Dendritic cell treated with granulocyte-macrophage colony-stimulating factor and Interleukin-4, amounts not matched to agents 40 ng/mL and 50 ng/mL, for 4 days (primary cell): ENCODE measurements at regions not wholly inside any gene's neighbourhood (a gene's known extent, or its start where the extent isn't known, plus 50 kb on each side); places are given as distances from the start of the nearest gene placed in this dataset.
A peak's percentile ranks its signal among the peaks of the same experiment; 100 is the strongest.
"Not testable (repeated sequence)": the region's sequence is repeated elsewhere in the genome, so short reads cannot be mapped to it uniquely, and the experiment has no call there.

Source experiments
- H3K27ac Mint-ChIP-seq: one replicate; pipeline ENCODE4 v1.8.0; 2022; ENCODE audit warnings: mild to moderate bottlenecking, mixed read lengths
- H3K27me3 Mint-ChIP-seq: one replicate; pipeline ENCODE4 v1.8.0; 2022; ENCODE audit warnings: mild to moderate bottlenecking, mixed read lengths
- H3K36me3 Mint-ChIP-seq: one replicate; pipeline ENCODE4 v1.8.0; 2022; ENCODE audit warnings: low read depth, mixed read lengths
- H3K4me1 Mint-ChIP-seq: one replicate; pipeline ENCODE4 v1.8.0; 2022; ENCODE audit warnings: low read depth, mixed read lengths
- H3K4me3 Mint-ChIP-seq: one replicate; pipeline ENCODE4 v1.8.0; 2022; ENCODE audit warnings: mild to moderate bottlenecking, moderate library complexity, mixed read lengths
- H3K9me3 Mint-ChIP-seq: one replicate; pipeline ENCODE4 v1.8.0; 2022; ENCODE audit warnings: mixed read lengths
- intact Hi-C: fragments of 100-400 bp; cut with micrococcal nuclease; formaldehyde crosslinking; loops from one replicate; pipeline ENCODE4 v1.15.0; 2022

DNA sequence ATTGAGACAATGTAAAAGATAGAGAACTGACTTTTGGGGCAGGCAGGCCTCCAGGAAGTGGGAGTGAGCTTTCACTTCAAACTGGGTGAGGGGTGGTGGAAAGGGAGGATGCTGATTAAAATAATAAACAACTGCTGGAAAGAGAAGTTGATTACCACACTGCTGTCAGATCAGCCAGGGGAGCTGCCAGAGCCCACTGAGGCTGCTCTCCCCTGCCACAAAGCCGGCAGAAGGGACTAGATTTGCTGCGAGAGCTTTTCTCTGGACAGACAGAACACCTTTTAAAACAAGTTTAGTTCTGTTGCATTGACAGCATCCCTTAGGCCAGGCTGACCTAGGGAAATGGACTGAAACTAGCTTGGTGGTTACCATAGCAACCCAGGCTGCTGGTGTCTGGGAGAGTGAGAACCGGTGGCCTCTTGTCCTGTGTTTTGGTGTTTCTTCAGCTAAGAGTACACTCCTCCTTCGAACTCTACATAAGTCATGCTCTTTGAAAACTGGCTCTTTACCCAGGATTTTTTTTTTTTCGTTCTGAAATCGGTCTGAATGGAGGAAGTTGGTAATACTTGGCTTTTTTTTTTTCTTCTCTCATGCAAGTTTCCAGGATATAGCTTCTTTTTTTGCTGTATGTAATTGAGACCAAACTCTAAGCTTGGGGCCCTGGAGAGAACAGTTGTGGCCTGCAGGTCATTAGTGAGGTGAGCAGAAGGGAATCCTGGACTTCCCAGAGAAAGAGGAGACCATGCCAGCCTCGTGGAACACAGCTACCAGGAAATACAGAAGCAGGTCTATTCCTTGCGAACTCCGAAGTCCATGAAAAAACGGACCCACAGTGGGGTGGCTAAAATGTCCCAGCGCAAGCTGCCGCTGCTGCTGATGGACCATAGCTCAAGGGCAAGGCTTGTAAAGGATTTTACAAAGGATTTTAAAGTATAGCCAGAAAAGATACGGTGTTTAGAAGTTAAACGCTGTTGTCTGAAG, 374.4 kb downstream of the UTRN start:
- no peaks in the 10 kb centered on the region for H3K9me3 Mint-ChIP-seq
- H3K36me3 Mint-ChIP-seq, result no peaks in the 10 kb centered on the region
- peak overlapping the region; percentile 89 for H3K27ac Mint-ChIP-seq
- peaks cover 60% of the 10 kb centered on the region for H3K4me1 Mint-ChIP-seq
- no peaks in the 10 kb centered on the region for H3K27me3 Mint-ChIP-seq
- peak overlapping the region; percentile 69 for H3K4me3 Mint-ChIP-seq
- intact Hi-C loops, result loop anchor here (5.0 kb wide), 1 partner anchor 67 kb away; no protein-coding TSS in a partner anchor

DNA sequence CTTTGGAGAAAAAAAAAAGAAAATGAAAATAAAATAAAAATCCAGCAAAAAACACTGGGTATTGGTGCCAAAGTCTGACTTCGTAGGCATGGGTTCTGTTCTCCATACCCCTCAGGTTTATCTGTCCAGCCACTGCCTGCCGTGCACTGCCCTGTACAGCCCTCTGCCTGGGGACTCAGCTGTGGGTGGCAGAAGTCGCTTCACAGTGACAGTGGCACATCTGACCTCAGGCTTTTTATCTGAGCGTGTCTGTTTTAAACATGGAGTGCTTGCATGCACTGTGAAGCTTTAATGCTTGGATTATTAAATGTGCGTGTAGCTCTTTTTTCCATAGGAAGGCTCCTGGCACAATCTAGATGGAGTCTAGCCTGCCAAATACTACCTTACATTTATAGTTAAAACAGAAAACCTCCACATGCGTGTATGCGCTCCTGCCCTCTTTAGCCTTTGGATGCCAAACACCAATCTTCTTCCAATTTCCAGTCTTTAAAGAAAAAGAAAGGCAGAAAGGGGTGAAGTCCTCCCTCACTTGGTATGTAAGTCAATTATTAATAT, 375.5 kb downstream of the UTRN start:
- H3K27ac Mint-ChIP-seq, result peak overlapping the region; percentile 89
- H3K4me3 Mint-ChIP-seq, result peak overlapping the region; percentile 32
- H3K9me3 Mint-ChIP-seq, result no peaks in the 10 kb centered on the region
- intact Hi-C loops, result no loop called here
- H3K4me1 Mint-ChIP-seq, result peaks cover 56% of the 10 kb centered on the region
- H3K36me3 Mint-ChIP-seq, result no peaks in the 10 kb centered on the region
- H3K27me3 Mint-ChIP-seq, result no peaks in the 10 kb centered on the region

DNA sequence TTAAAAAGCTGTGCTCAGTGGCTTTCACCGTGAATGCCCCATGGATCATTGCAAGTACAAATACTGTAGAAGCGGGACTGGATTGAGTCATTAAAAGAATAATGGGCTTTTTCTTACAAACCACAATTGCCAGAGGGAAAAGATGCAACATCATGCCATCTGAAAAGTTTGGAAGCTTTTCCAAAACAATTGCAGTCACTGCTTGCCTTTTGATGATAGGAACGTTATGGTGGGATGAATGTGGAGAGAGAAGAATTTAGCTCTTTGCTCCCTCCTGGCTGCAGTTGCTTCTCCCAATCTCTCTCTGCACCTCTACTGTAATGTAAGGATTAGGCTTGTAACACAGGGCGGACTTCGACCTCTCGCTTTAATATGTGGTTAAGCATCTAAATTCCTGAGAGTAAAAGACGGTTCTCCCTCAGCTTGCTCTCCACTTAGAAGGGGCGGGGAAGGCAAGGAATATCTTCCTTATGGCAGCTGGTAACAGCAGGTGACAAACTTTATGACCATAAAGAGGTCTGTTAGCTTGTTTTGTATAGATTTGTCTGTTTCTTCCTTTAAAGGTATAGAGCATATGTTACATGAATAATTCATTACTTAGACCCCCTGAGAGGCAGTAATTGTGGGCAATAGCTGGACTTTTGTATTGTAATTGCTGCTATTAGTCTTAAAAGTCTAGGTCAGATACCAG, 376.1 kb downstream of the UTRN start:
- no peaks in the 10 kb centered on the region for H3K27me3 Mint-ChIP-seq
- H3K4me3 Mint-ChIP-seq, result peak overlapping the region; percentile 26
- H3K36me3 Mint-ChIP-seq, result no peaks in the 10 kb centered on the region
- no peaks in the 10 kb centered on the region for H3K9me3 Mint-ChIP-seq
- peak overlapping the region; percentile 27 for H3K27ac Mint-ChIP-seq
- H3K4me1 Mint-ChIP-seq, result peaks cover 58% of the 10 kb centered on the region
- intact Hi-C loops, result no loop called here

DNA sequence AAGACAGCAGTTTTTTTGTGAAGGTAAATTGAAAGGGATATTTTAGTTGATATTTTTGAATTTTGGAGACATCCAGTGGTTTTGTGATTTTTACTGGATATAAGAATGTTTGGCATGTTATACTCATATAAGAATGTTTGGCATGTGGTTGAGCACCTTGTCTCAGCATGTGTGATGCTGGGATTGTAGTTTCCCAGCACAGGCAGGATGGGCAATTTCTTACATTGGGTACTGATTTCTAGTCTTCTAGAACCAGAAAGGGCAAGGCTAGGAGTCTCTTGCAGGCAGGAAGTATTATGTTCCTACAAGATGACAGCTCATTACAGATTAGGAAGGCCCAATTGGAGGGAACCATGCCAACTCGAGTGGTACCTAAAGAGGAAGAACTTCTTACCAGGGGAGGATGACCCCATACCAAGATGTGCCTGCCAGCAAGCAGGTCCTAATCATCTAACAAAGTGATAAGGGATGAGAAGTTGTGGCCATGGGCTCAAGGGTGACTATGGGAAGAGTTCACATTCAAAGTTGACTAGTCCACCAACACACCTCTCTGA, 377.8 kb downstream of the UTRN start:
- Mint-ChIP-seq H3K4me1 (peaks cover 73% of the 10 kb centered on the region), H3K4me3 (no peak overlapping the region)

DNA sequence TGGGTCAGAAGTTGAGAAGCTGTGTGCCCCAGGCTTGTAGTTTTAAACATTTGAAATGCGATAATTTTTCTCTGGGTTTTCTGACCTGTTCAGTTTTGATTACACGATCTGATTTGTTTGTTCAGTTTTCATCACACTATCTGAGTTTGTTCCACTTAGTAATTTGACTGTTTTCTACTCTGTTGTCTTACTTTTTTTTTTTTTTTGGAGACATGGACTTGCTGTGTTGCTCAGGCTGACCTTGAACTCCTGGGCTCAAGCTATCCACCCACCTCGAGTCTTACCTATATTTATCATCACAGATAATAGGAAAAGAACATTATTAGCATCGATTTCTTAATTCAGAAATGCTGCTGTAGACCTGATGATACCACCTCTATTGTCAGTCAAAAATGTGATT, 379.1 kb downstream of the UTRN start:
- Mint-ChIP-seq H3K27me3 (no peaks in the 10 kb centered on the region), H3K36me3 (no peaks in the 10 kb centered on the region), H3K4me3 (no peak overlapping the region), H3K4me1 (peaks cover 70% of the 10 kb centered on the region), H3K9me3 (no peaks in the 10 kb centered on the region), H3K27ac (peak overlapping the region; percentile 56)
- intact Hi-C loops, result no loop called here

More for the DNA sequence above, 377.8 kb downstream of the UTRN start:
- no peaks in the 10 kb centered on the region for H3K9me3 Mint-ChIP-seq
- no peak overlapping the region for H3K27ac Mint-ChIP-seq
- H3K36me3 Mint-ChIP-seq, result no peaks in the 10 kb centered on the region
- H3K27me3 Mint-ChIP-seq, result no peaks in the 10 kb centered on the region
- intact Hi-C loops, result no loop called here

DNA sequence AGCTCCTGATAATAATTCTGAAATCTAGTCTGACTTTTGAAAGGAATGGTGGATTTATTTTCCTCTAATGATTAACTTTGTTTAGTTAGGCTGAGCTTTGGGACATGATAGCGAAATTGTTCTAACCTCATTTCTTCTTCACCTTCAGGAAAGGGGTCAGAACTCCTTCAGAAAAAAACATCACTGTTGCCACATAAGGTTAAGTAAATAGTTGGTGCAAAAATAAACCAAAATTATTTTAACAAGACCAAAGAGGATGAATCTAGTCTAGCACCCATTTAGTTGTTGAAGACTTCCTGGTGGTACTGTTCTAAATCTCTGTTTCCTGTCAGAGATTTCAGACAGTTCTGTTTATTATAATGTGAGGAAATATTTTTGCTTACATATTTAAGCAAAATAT, 379.8 kb downstream of the UTRN start:
- no peaks in the 10 kb centered on the region for H3K27me3 Mint-ChIP-seq
- peaks cover 63% of the 10 kb centered on the region for H3K4me1 Mint-ChIP-seq
- no peak overlapping the region for H3K4me3 Mint-ChIP-seq
- no peak overlapping the region for H3K27ac Mint-ChIP-seq
- peaks cover 5% of the 10 kb centered on the region for H3K9me3 Mint-ChIP-seq
- intact Hi-C loops, result no loop called here
- H3K36me3 Mint-ChIP-seq, result peaks cover 3% of the 10 kb centered on the region

GRCh38 chr6:144665932-144666450, 380.9 kb downstream of the UTRN start:
- peaks cover 59% of the 10 kb centered on the region for H3K4me1 Mint-ChIP-seq
- peak overlapping the region; percentile 76 for H3K27ac Mint-ChIP-seq
- H3K9me3 Mint-ChIP-seq, result peaks cover 15% of the 10 kb centered on the region
- intact Hi-C loops, result no loop called here
- H3K36me3 Mint-ChIP-seq, result peaks cover 14% of the 10 kb centered on the region
- no peak overlapping the region for H3K4me3 Mint-ChIP-seq
- no peaks in the 10 kb centered on the region for H3K27me3 Mint-ChIP-seq

DNA sequence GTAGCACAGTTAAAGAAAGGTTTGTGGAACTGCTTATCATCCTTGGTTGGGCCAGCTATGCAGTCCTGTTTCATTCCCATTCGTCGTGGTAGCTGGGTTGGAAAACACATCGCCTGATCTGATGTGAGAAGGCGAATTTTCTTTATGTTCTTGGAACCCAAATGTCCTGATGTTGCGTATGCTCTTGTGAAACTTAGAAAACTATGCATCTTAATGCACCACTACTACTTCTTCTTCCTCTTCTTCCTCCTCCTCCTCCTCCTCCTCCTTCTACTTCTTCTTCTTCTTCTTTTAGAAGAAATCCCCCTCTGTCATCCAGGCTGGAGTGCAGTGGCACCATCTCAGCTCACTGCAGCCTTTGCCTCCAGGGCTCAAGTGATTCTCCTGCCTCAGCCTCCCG, 381.6 kb downstream of the UTRN start:
- H3K27me3 Mint-ChIP-seq, result no peaks in the 10 kb centered on the region

GRCh38 chr6:144667532-144668503, 382.7 kb downstream of the UTRN start:
- no peaks in the 10 kb centered on the region for H3K27me3 Mint-ChIP-seq

More for the DNA sequence above, 381.6 kb downstream of the UTRN start:
- intact Hi-C loops, result no loop called here
- H3K9me3 Mint-ChIP-seq, result peaks cover 23% of the 10 kb centered on the region
- H3K36me3 Mint-ChIP-seq, result peaks cover 22% of the 10 kb centered on the region
- peak overlapping the region; percentile 76 for H3K27ac Mint-ChIP-seq
- peak overlapping the region; percentile 41 for H3K4me3 Mint-ChIP-seq
- peaks cover 53% of the 10 kb centered on the region for H3K4me1 Mint-ChIP-seq

DNA sequence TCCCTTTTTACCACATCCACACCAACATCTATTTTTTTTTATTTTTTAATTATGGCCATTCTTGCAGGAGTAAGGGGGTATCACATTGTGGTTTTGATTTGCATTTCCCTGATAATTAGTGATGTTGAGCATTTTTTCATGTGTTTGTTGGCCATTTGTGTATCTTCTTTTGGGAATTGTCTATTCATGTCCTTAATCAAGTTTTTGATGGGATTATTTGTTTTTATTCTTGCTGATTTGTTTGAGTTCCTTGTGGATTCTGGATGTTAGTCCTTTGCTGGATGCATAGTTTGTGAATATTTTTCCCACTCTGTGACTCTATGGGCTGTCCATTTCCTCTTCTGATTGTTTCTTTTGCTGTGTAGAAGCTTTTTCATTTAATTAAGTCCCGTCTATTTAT, 385.1 kb downstream of the UTRN start:
- H3K27ac Mint-ChIP-seq, H3K27me3 Mint-ChIP-seq, intact Hi-C loops, H3K4me3 Mint-ChIP-seq: not testable (repeated sequence)
- Mint-ChIP-seq H3K9me3 (peaks cover 49% of the 10 kb centered on the region), H3K4me1 (peaks cover 41% of the 10 kb centered on the region), H3K36me3 (peaks cover 51% of the 10 kb centered on the region)

More at GRCh38 chr6:144667532-144668503, 382.7 kb downstream of the UTRN start:
- H3K9me3 Mint-ChIP-seq, result peaks cover 33% of the 10 kb centered on the region
- H3K27ac Mint-ChIP-seq, result peak overlapping the region; percentile 76
- H3K36me3 Mint-ChIP-seq, result peaks cover 32% of the 10 kb centered on the region
- H3K4me1 Mint-ChIP-seq, result peaks cover 52% of the 10 kb centered on the region
- intact Hi-C loops, result no loop called here
- peak overlapping the region; percentile 41 for H3K4me3 Mint-ChIP-seq

DNA sequence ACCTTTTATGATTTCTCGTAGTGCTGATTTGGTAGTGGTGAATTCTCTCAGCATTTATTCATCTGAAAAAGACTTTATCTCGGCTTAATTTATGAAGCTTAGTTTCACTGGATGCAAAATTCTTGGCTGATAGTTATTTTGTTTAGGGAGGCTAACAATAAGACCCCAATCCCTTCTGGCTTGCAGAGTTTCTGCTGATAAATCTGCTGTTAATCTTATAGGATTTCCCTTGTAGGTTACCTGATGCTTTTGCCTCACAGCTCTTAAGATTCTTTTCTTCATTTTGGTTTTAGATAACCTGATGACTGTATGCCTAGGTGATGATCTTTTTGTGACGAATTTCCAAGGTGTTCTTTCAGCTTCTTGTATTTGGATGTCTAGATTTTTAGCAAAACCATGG, 388.7 kb downstream of the UTRN start:
- Mint-ChIP-seq H3K27ac (no peak overlapping the region), H3K4me3 (no peak overlapping the region), H3K36me3 (peaks cover 51% of the 10 kb centered on the region), H3K4me1 (peaks cover 20% of the 10 kb centered on the region), H3K27me3 (no peaks in the 10 kb centered on the region), H3K9me3 (peaks cover 49% of the 10 kb centered on the region)
- intact Hi-C loops, result no loop called here

DNA sequence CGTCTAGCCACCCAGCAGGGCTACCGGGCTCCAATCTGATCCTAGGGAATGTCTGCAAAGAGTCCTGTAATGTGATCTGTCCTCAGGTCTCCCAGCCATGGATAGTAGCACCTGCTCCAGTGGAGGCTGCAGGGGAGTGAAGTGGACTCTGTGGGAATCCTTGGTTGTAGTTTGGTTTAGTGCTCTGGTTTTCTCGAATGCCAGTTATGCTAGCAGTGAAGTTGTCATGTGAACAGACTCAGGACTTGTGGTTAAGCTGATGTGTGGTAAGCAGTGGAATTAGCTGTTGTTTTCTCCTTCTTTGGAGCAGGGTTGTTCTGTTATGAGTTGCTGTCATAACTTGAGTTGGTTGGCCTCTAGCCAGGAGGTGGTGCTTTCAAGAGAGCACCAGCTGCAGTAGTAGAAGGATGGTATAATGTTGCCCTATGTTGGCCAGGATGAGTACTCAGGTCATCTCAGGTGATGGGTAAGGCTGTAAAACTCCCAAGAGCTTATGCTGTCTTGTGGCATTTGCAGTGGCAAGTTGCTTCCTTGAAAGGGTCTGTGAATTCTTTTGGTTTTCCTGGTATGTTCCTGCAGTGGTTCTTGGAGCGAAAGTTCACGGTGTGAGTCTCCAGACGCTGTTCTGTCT, 390.2 kb downstream of the UTRN start:
- peak overlapping the region; percentile 20 for H3K4me3 Mint-ChIP-seq
- H3K27me3 Mint-ChIP-seq, result no peaks in the 10 kb centered on the region
- H3K9me3 Mint-ChIP-seq, result peaks cover 40% of the 10 kb centered on the region
- peaks cover 44% of the 10 kb centered on the region for H3K36me3 Mint-ChIP-seq
- intact Hi-C loops, result no loop called here
- H3K4me1 Mint-ChIP-seq, result peaks cover 20% of the 10 kb centered on the region
- peak overlapping the region; percentile 72 for H3K27ac Mint-ChIP-seq
